ENCODE measurements at regions not wholly inside any gene's neighbourhood (a gene's known extent, or its start where the extent isn't known, plus 50 kb on each side); places are given as distances from the start of the nearest gene placed in this dataset.
"Not testable (repeated sequence)": the region's sequence is repeated elsewhere in the genome, so short reads cannot be mapped to it uniquely, and the experiment has no call there.

DNA sequence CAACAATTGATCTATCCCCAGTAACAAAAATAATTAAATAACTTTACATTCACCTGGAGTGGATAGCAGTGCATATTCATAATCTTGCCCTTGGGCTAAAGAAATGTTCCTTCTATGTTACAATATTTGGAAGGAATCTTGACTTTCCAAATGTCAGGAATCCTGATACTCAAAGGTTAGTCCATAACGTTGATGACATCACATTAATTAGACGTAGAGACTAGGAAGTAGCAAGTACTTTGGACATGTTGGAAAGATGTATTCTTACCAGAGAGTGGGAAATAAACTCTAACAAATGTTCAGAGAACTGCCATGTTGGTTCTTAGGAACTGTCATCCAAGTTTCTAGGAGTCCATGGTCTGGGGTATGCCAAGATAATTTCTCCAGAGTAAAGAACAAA is 70.6 kb upstream of the SLC25A36 start:
- DNase-seq: no peak

DNA sequence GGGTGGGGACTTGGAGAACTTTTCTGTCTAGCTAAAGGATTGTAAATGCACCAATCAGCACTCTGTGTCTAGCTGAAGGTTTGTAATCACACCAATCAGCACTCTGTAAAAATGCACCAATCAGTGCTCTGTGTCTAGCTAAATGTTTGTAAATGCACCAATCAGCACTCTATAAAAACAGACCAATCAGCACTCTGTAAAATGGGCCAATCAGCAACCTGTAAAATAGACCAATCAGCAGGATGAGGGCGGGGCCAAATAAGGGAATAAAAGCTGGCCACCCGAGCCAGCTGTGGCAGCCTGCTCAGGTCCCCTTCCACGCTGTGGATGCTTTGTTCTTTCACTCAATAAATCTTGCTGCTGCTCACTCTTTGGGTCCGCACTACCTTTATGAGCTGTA is 69.5 kb upstream of the SLC25A36 start:
- not testable (repeated sequence) for DNase-seq

DNA sequence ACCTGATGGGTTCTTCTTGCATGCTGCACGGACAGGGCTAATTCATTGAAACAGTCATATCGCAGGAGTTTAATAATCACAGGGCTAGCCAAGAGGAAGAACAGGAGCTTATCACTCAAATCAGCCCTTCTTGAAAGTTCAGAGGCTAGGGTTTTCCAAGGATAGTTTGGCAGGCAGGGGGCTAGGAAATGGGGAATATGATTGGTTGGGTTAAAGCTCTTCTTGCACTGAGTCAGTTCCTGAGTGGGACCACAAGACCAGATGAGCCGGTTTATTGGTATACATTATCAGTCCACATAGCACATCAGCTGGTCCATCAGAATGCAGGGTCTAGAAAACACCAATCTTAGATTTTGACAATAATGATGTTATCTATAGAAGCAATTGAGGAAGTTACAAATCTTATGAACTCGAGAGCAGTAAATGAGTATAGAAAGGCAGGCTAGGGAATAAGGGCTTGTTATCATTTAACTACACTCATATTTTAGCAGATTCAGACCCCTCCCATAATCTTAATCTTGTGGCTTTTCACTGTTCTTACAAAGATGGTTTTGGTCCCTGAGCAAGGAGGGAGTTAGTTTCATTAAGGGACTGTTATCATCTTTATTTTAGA is 58.1 kb upstream of the SLC25A36 start:
- no peak for DNase-seq

DNA sequence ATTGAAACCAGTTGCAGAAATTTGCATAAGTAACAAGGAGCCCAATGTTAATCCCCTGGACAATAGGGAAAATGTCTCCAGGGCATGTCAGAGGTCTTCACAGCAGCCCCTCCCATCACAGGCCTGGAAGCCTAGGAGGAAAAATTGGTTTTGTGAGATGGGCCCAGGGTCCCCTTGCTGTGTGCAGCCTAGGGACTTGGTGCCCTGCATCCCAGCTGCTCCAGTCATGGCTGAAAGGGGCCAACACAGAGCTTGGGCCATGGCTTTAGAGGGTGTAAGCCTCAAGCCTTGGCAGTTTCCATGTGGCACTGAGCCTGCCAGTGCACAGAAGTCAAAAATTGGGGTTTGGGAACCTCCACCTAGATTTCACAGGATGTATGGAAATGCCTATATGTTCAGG is 55.9 kb upstream of the SLC25A36 start:
- not testable (repeated sequence) for DNase-seq

Measured in stimulated activated CD4-positive, alpha-beta T cell treated with anti-CD3 and anti-CD28 coated beads, Interleukin-2, amount 100 ng/mL, for 48 hours (primary cell).